NCI-H524 (cell line): ENCODE measurements at regions not wholly inside any gene's neighbourhood (a gene's known extent, or its start where the extent isn't known, plus 50 kb on each side); places are given as distances from the start of the nearest gene placed in this dataset.
A peak's percentile ranks its signal among the peaks of the same experiment; 100 is the strongest.
"Not testable (repeated sequence)": the region's sequence is repeated elsewhere in the genome, so short reads cannot be mapped to it uniquely, and the experiment has no call there.

Experiments used
- DNase-seq, 2 experiments: peaks; one replicate each; lab custom pipeline; 2025; lab: John Stamatoyannopoulos, UW

DNA sequence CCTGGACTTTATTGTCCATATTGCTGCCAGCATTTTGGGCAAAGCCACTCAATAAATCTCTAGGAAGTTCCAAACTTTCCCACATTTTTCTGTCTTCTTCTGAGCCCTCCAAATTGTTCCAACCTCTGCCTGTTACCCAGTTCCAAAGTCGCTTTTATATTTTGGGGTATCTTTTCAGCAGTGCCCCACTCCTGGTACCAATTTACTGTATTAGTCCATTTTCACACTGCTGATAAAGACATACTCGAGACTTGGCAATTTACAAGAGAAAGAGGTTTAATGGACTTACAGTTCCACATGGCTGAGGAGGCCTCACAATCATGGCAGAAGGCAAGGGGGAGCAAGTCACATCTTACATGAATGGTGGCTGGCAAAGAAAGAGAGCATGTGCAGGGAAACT is 53.4 kb downstream of the AHSP start:
- DNase-seq = not testable (repeated sequence)

GRCh38 chr16:31601737-31602384 is 74.2 kb downstream of the AHSP start:
- not testable (repeated sequence) for DNase-seq

GRCh38 chr16:31618130-31618529 is 90.4 kb downstream of the AHSP start:
- no peak for DNase-seq

- no peak for DNase-seq
Observed at GRCh38 chr16:31636433-31636832, 108.7 kb downstream of the AHSP start.

DNA sequence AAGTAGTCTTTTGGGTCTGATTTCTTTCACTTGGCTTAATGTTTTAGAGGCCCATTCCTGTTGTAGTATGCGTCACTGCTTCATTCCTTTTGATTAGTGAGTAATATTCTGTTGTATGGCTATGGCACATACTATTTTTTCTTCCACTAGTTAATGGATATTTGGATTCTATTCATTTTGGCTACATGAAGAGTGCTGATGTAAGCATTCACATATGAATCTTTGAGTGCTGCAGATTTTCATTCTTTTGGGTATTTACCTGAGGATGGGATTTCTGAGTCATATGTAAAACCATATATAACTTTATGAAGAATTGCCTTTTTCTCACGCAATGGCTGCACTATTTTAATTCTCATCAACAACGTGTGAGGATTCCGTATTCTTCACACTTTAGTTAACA is 113.6 kb downstream of the AHSP start:
- DNase-seq = no peak

DNA sequence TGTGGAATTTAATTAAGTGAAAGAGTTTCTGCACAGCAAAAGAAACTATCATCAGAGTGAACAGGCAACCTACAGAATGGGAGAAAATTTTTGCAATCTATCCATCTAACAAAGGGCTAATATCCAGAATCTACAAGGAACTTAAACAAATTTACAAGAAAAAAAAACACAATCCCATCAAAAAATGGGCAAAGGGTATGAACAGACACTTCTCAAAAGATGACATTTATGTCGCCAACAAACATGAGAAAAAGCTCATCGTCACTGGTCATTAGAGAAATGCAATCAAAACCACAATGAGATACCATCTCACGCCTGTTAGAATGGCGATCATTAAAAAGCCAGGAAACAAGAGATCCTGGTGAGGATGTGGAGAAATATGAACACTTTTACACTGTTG is 128.0 kb downstream of the AHSP start:
- not testable (repeated sequence) for DNase-seq

DNA sequence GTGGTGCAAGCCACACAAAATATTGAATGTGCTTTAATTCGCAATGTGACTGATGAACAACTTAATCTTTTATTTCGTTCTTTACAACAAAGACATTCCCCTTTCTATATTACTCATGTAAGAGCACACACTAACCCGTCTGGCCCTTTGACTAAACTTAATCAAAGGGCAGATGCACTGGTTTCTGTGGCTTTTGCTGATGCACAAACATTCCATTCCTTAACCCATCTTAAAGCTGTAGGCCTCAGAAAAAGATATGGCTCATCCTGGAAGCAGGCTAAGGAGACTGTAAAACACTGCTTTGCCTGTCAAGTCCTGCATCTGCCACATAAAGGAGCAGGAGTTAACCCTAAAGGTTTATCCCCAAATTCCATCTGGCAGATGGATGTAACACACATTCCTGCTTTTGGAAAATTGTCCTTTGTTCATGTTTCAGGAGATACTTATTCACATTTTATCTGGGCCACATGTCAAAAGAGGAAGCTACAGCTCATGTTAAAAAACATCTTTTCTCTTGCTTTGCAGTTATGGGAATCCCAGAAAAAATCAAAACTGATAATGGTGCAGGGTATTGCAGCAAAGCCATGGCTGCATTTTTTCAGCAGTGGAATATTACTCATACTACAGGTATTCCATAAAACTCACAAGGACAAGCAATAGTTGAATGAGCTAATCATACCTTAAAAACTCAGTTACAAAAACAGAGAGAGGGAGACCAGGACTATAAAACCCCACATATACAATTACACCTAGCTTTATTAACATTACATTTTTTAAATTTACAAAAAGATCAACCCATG is 137.2 kb downstream of the AHSP start:
- no peak for DNase-seq

DNA sequence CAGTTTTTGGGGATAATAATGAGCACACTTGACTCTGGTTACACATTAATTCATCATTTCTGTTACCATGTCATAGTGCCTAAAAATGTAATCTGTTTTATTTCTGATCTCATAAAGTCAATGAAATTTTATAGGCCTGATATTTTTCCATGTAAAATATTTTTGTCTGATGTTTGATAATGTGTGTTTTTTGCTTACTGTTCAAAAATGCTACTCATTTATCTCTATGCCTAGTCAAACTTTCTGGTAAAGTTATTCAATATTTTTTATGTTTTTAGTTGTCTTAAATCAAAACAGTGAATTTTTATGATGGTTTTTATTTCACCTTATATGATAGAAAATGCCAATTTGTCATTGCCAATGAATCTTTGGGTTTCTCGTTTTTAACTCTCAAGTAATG is 147.0 kb downstream of the AHSP start:
- no peak for DNase-seq

DNA sequence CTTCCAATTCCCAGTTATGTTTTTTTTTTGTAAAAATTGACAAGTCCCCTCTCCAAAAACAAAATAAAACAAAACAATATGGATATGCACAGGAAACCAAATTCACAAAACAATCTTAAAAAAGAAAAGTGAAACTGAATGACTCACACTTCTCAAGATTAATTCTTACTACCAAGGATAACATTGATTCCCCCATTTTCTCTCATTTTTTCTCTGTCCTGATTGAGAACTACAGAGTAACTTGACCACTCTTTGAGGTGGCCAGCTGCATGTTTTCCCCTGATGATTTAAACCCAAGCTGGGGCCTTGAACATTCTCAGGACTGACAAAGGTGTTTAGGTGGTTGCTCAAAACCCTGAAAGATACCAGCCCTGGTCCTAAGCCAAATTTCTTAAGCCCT is 149.0 kb downstream of the AHSP start:
- no peak for DNase-seq

DNA sequence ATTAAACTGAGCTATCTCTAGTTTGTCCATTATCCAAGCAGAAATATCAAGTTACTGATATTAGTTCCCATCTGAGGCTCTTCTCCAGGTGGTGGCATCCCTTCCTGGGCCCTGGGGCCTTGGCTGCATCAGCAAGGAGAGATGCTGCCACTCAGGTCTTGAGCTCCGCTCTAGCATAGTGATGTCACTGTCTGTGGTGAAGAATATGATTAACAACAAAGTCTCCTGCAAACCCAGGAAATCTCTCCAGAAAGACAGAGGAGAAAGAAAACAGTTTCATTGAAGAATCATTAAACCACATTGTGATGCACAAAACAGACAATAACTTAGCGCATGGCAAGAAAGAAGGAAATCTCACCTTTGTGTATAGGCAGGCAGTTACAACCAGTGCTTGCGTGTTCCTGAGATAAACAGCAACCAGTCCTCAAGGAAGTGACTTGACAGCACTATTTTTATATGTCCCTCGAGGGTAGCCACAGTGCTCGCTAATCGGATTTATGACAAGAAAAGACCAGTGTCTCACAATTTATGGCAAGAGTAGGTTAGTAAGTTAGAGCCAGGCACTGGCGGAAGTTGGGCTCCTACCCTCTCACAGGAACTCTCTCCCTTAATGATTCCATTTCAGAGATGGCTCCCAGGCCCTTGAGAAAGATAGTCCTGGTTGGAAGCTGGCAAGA is 151.1 kb downstream of the AHSP start:
- no peak for DNase-seq

- not testable (repeated sequence) for DNase-seq
Observed at GRCh38 chr16:31689331-31689730, 161.6 kb downstream of the AHSP start.

DNA sequence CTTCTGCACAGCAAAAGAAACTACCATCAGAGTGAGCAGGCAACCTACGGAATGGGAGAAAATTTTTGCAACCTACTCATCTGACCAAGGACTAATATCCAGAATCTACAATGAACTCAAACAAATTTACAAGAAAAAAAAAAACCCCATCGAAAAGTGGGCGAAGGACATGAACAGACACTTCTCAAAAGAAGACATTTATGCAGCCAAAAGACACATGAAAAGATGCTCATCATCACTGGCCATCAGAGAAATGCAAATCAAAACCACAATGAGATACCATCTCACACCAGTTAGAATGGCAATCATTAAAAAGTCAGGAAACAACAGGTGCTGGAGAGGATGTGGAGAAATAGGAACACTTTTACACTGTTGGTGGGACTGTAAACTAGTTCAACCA is 164.6 kb downstream of the AHSP start:
- not testable (repeated sequence) for DNase-seq

DNA sequence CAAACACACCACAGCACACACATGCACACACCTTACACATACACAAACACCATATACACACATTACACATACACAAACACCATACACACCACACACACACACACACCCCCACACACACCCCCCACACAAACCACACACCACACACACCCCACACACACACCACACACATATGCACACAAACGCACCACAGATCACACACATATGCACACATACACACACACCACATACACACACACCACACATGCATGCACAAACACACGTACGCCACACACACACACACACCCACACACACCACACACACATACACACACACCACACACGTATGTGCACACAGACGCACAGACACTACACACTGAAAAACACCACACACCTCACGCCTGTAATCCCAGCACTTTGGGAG is 166.0 kb downstream of the AHSP start:
- DNase-seq = no peak

DNA sequence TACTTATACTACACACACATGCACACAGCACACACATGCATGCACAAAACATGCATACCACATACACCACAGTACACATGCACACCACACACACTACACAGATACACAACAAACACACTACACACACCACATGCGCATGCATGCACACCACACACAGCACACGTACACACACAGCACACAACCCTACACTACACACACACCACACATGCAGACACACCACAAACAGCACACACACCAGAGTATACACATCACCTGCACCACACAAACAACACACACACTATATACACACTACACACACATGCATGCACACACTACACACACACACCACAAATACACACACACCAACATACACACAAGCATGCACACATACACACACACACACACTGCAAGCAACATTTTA is 166.8 kb downstream of the AHSP start:
- no peak for DNase-seq

GRCh38 chr16:31695667-31696066 is 168.0 kb downstream of the AHSP start:
- no peak for DNase-seq

DNA sequence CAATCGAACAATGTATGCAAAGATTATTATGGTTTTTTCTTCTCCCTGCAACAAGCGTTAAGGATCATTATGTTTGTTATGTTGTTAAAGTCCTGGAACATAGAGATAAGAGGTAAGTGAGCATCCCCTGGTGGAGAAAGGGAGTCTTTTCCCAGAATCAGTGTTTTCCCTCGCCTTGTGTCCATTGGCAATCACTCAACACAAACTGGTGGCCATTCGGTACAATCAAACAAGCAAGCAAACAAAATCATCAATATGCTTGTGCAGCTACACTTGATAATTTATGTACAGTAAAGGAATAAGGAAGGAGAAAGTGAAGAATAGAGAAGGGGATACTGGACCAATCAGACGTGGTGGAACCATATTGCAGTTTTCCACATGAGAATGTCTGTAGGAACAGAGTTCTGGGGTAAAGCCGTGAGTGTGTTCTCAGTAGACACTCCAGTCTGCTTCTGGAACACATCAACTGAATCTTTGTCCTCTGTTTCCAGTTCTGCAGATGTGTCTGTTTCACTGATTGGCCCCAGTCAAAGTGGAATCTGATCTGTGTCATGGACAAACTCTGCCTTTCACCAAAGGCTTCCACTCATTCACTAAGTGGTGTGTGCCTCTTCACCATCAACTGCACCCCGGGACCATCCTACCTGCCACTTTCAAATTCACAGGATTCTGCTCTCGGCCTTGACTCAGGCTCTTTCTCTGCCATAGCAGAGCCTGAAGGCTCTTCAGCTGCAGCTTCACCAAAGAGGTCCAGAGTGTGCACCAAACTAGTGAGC is 169.5 kb downstream of the AHSP start:
- DNase-seq = peak; percentile 15 to 41

- no peak for DNase-seq
Observed at GRCh38 chr16:31697744-31698125, 170.0 kb downstream of the AHSP start.

DNA sequence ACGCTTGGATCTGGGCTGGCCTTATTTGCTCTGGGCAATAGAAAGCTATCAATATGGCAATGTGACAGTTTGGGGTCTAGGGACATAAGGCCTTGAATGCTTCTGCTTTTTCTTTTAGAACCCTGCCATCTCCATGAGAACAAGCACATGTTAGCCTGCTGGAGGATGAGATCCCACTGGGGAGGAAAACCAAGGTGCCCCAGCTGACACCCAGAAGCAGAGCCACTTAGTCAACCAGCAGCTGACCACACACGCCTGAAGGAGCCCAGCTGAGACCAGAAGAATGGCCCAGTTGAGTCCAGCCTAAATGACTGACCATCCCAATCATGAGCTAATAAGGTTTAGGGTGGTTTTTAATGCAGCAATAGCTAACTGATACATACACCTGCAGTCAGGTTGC is 171.2 kb downstream of the AHSP start:
- no peak for DNase-seq

DNA sequence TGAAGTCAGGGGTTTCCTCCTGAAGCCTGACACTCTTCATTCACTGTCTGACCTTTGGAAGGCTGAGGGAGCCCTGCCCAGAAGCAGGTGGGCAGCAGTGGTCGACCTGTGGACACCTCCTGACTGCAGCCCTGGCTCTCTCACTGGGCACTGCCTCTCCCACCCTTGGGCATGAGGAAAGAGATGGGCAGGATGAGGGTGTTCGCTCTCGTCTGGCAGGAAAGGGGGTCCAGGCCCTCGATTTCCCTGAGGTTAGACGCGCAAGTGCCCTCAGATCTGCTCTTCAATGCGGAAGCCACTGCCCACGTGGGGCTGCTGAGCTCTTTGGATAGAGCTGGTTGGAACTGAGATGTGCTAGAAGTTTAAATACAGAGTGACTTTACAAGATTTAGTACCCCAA is 171.9 kb downstream of the AHSP start:
- no peak for DNase-seq

DNA sequence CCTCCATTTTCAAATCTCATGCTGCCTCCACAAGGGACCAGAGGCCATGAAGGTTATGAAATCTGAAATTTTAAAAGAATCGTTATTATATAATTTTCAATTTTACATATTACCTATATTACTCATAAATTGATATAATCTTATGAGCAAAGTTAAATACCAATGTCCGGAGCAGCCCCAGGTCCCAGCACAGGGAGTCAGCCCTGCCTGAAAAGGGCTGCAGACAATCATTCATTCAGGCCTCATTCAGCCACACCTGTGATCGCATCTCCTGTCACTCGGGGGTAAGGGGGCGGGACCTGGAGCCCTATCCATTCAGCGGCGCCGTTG is 172.5 kb downstream of the AHSP start:
- peak in 1 of 2 experiments; percentile 86 for DNase-seq

GRCh38 chr16:31700530-31701388 is 172.8 kb upstream of the ZNF267 start:
- DNase-seq = peak in 1 of 2 experiments; percentile 85

GRCh38 chr16:31701734-31702133 is 171.9 kb upstream of the ZNF267 start:
- no peak for DNase-seq
